ENCODE measurements at regions not wholly inside any gene's neighbourhood (a gene's known extent, or its start where the extent isn't known, plus 50 kb on each side); places are given as distances from the start of the nearest gene placed in this dataset.

DNA sequence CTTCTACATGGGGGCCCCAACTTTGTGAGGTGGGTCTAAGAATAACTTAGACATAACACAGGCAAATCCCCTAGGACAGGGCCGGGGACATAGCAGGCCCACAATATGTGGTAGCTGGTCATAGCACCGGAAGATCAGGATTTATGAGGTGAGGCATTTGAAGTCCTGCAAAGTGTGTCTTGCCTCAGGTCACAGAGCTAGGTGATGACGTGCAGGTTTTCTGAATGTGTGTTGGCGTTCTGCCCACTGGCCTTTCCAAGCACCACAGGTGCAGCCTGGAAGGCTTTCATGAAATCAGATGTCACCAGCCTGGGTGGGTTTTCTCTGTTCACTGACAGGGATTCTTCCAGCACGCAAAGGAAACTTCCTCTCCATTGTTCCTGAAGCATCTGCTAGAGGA, 119.1 kb downstream of the LRATD1 start:
- no peak overlapping the region for H3K9ac ChIP-seq (ENCODE audit: low read length)
- no peaks in the 10 kb centered on the region for H3K27me3 ChIP-seq (replicated peaks; ENCODE audit: control insufficient read depth, insufficient read depth, low read length)
- no peak for DNase-seq (ENCODE audit: low read depth)
- peaks cover 21% of the 10 kb centered on the region for H3K4me1 ChIP-seq (ENCODE audit: control insufficient read depth, insufficient read depth, low read length)
- no peaks in the 10 kb centered on the region for H3K36me3 ChIP-seq (ENCODE audit: control insufficient read depth, insufficient read depth, low read length, severe bottlenecking)
- no peaks in the 10 kb centered on the region for H3K9me3 ChIP-seq (ENCODE audit: control insufficient read depth, low read length)
- H3K4me3 ChIP-seq (ENCODE audit: low read length) = no peak overlapping the region

DNA sequence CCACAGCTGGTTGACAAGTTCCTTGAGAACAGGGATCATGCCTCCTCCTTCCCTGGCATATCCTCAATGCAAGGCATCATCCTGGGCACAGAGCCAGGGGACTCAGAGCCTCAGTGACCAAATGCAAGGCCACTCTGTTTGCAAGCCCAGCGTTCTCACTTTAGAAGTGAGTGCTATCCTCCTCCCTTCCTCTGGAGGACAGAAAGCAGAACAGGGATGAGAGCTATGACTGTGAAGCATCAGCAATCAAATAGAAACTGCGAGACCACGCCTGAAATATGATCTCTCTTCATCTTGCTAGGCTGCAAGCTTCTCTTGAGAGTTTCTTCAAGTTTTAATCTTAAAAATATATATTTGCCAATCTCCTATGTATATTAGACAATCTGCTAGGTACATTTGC, 119.8 kb downstream of the LRATD1 start:
- Histone ChIP-seq H3K4me1 (ENCODE audit: control insufficient read depth, insufficient read depth, low read length) (peaks cover 27% of the 10 kb centered on the region), H3K9ac (ENCODE audit: low read length) (no peak overlapping the region), H3K9me3 (ENCODE audit: control insufficient read depth, low read length) (no peaks in the 10 kb centered on the region), H3K36me3 (ENCODE audit: control insufficient read depth, insufficient read depth, low read length, severe bottlenecking) (no peaks in the 10 kb centered on the region), H3K4me3 (ENCODE audit: low read length) (no peak overlapping the region), H3K27me3 (replicated peaks; ENCODE audit: control insufficient read depth, insufficient read depth, low read length) (no peaks in the 10 kb centered on the region)
- DNase-seq (ENCODE audit: low read depth) = no peak

GRCh38 chr2:14756122-14756541, 123.6 kb downstream of the LRATD1 start:
- Histone ChIP-seq H3K27me3 (replicated peaks; ENCODE audit: control insufficient read depth, insufficient read depth, low read length) (no peaks in the 10 kb centered on the region), H3K36me3 (ENCODE audit: control insufficient read depth, insufficient read depth, low read length, severe bottlenecking) (no peaks in the 10 kb centered on the region), H3K4me1 (ENCODE audit: control insufficient read depth, insufficient read depth, low read length) (peaks cover 25% of the 10 kb centered on the region), H3K9me3 (ENCODE audit: control insufficient read depth, low read length) (no peaks in the 10 kb centered on the region), H3K4me3 (ENCODE audit: low read length) (peak overlapping the region; percentile 26), H3K9ac (ENCODE audit: low read length) (peak overlapping the region; percentile 48)
- no peak for DNase-seq (ENCODE audit: low read depth)

GRCh38 chr2:14756981-14757657, 124.6 kb downstream of the LRATD1 start:
- Histone ChIP-seq H3K9me3 (ENCODE audit: control insufficient read depth, low read length) (no peaks in the 10 kb centered on the region), H3K27me3 (replicated peaks; ENCODE audit: control insufficient read depth, insufficient read depth, low read length) (no peaks in the 10 kb centered on the region), H3K4me1 (ENCODE audit: control insufficient read depth, insufficient read depth, low read length) (peaks cover 25% of the 10 kb centered on the region), H3K4me3 (ENCODE audit: low read length) (peak overlapping the region; percentile 26), H3K36me3 (ENCODE audit: control insufficient read depth, insufficient read depth, low read length, severe bottlenecking) (no peaks in the 10 kb centered on the region), H3K9ac (ENCODE audit: low read length) (no peak overlapping the region)
- DNase-seq (ENCODE audit: low read depth) = peak; percentile 24

DNA sequence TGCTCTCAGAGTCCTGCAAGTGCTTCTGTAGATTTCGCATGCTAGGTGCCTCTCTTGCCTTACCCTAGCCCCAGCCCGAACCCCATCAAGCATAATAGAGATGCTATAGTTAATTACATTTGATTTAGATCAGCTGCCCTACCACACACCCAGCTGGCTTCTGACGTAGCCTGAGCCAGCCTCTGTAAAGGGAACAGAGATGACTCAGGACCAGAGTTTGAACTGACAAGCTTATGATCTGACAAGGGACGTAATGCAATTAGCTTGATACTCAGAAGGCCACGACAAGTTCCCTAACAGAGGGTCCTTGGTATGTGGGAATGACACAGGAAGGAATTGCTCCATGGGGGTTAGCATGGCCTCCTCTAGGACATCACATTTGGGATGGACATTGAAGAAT, 126.6 kb downstream of the LRATD1 start:
- Histone ChIP-seq H3K9me3 (ENCODE audit: control insufficient read depth, low read length) (no peaks in the 10 kb centered on the region), H3K9ac (ENCODE audit: low read length) (no peak overlapping the region), H3K36me3 (ENCODE audit: control insufficient read depth, insufficient read depth, low read length, severe bottlenecking) (no peaks in the 10 kb centered on the region), H3K27me3 (replicated peaks; ENCODE audit: control insufficient read depth, insufficient read depth, low read length) (no peaks in the 10 kb centered on the region), H3K4me1 (ENCODE audit: control insufficient read depth, insufficient read depth, low read length) (peaks cover 25% of the 10 kb centered on the region), H3K4me3 (ENCODE audit: low read length) (no peak overlapping the region)
- DNase-seq (ENCODE audit: low read depth) = no peak

DNA sequence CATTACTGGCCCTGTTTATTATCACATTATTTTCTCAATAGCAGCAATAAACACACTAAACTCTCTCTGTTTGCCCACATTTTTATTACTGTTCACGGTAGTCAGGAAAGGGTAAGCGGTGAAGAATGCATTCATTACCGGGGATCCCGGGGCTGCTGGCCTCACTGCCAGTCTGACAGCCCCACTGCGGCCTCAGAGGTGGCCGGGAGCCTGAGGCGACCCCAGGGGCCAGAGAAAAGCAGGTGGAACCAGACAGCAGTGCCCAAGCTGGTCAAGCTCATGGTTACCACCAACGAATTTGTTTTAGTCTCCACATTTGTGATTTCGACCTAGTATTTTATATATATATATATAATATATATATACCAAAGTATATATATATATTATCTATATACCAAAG, 127.7 kb downstream of the LRATD1 start:
- DNase-seq (ENCODE audit: low read depth) = no peak
- Histone ChIP-seq H3K9me3 (ENCODE audit: control insufficient read depth, low read length) (no peaks in the 10 kb centered on the region), H3K9ac (ENCODE audit: low read length) (no peak overlapping the region), H3K4me1 (ENCODE audit: control insufficient read depth, insufficient read depth, low read length) (peaks cover 25% of the 10 kb centered on the region), H3K4me3 (ENCODE audit: low read length) (no peak overlapping the region), H3K36me3 (ENCODE audit: control insufficient read depth, insufficient read depth, low read length, severe bottlenecking) (no peaks in the 10 kb centered on the region), H3K27me3 (replicated peaks; ENCODE audit: control insufficient read depth, insufficient read depth, low read length) (no peaks in the 10 kb centered on the region)

DNA sequence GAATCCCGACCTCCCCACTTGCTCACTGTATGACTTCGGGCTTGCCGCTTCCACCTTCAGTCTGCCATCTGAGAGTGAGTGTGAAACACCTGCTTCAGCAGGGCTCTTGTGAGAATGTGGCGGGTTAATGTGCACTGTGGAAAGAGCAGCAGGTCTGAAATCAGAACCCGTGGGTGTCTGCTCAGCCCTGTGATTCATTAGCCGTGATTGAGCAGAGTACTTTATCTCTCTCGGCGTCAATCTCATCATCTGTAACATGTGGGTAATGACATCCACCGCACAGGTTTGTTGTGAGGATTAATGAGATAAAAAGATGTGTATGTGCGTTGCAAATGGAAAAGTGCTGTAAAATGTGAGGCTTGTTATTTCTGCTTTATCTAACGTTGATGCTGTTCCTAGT, 128.6 kb downstream of the LRATD1 start:
- no peak overlapping the region for H3K9ac ChIP-seq (ENCODE audit: low read length)
- no peaks in the 10 kb centered on the region for H3K36me3 ChIP-seq (ENCODE audit: control insufficient read depth, insufficient read depth, low read length, severe bottlenecking)
- no peak overlapping the region for H3K4me3 ChIP-seq (ENCODE audit: low read length)
- H3K27me3 ChIP-seq (replicated peaks; ENCODE audit: control insufficient read depth, insufficient read depth, low read length) = no peaks in the 10 kb centered on the region
- H3K4me1 ChIP-seq (ENCODE audit: control insufficient read depth, insufficient read depth, low read length) = peaks cover 18% of the 10 kb centered on the region
- H3K9me3 ChIP-seq (ENCODE audit: control insufficient read depth, low read length) = no peaks in the 10 kb centered on the region
- DNase-seq (ENCODE audit: low read depth) = no peak

- peaks cover 11% of the 10 kb centered on the region for H3K4me1 ChIP-seq (ENCODE audit: control insufficient read depth, insufficient read depth, low read length)
- H3K27me3 ChIP-seq (replicated peaks; ENCODE audit: control insufficient read depth, insufficient read depth, low read length) = no peaks in the 10 kb centered on the region
- H3K9me3 ChIP-seq (ENCODE audit: control insufficient read depth, low read length) = no peaks in the 10 kb centered on the region
- DNase-seq (ENCODE audit: low read depth) = no peak
- H3K4me3 ChIP-seq (ENCODE audit: low read length) = no peak overlapping the region
- H3K9ac ChIP-seq (ENCODE audit: low read length) = no peak overlapping the region
- H3K36me3 ChIP-seq (ENCODE audit: control insufficient read depth, insufficient read depth, low read length, severe bottlenecking) = no peaks in the 10 kb centered on the region
These were observed 141.2 kb downstream of the LRATD1 start for GRCh38 chr2:14773696-14774095.

- Histone ChIP-seq H3K36me3 (ENCODE audit: control insufficient read depth, insufficient read depth, low read length, severe bottlenecking) (no peaks in the 10 kb centered on the region), H3K9ac (ENCODE audit: low read length) (no peak overlapping the region), H3K9me3 (ENCODE audit: control insufficient read depth, low read length) (no peaks in the 10 kb centered on the region), H3K27me3 (replicated peaks; ENCODE audit: control insufficient read depth, insufficient read depth, low read length) (no peaks in the 10 kb centered on the region), H3K4me3 (ENCODE audit: low read length) (no peak overlapping the region), H3K4me1 (ENCODE audit: control insufficient read depth, insufficient read depth, low read length) (peaks cover 12% of the 10 kb centered on the region)
- no peak for DNase-seq (ENCODE audit: low read depth)
These were observed 142.0 kb downstream of the LRATD1 start for GRCh38 chr2:14774436-14774968.

- H3K27me3 ChIP-seq (replicated peaks; ENCODE audit: control insufficient read depth, insufficient read depth, low read length) = no peaks in the 10 kb centered on the region
- H3K9me3 ChIP-seq (ENCODE audit: control insufficient read depth, low read length) = no peaks in the 10 kb centered on the region
- no peak overlapping the region for H3K9ac ChIP-seq (ENCODE audit: low read length)
- peaks cover 12% of the 10 kb centered on the region for H3K4me1 ChIP-seq (ENCODE audit: control insufficient read depth, insufficient read depth, low read length)
- no peaks in the 10 kb centered on the region for H3K36me3 ChIP-seq (ENCODE audit: control insufficient read depth, insufficient read depth, low read length, severe bottlenecking)
- DNase-seq (ENCODE audit: low read depth) = no peak
- H3K4me3 ChIP-seq (ENCODE audit: low read length) = no peak overlapping the region
These were observed 143.7 kb downstream of the LRATD1 start for GRCh38 chr2:14776216-14776615.

DNA sequence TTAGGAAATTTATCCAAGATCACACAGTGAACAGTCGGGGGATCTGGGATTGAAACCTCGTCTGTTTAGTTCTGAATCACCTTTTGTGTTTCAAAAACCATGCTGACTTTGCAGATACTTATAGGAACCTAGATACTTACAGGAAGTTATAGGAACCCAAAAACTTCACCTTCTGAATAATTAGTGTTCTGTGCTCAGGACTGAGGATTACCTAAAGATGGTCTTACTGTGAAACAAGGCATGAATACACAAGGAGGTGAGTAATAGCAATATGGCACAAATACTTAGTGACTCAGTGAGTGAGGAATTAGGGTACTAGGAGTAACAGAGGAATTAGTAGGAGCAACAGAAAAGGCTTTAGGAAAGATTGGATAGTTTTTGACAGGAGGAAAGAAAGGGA, 145.5 kb downstream of the LRATD1 start:
- no peak overlapping the region for H3K4me3 ChIP-seq (ENCODE audit: low read length)
- no peak overlapping the region for H3K9ac ChIP-seq (ENCODE audit: low read length)
- DNase-seq (ENCODE audit: low read depth) = no peak
- no peaks in the 10 kb centered on the region for H3K36me3 ChIP-seq (ENCODE audit: control insufficient read depth, insufficient read depth, low read length, severe bottlenecking)
- H3K4me1 ChIP-seq (ENCODE audit: control insufficient read depth, insufficient read depth, low read length) = peaks cover 12% of the 10 kb centered on the region
- no peaks in the 10 kb centered on the region for H3K9me3 ChIP-seq (ENCODE audit: control insufficient read depth, low read length)
- no peaks in the 10 kb centered on the region for H3K27me3 ChIP-seq (replicated peaks; ENCODE audit: control insufficient read depth, insufficient read depth, low read length)

DNA sequence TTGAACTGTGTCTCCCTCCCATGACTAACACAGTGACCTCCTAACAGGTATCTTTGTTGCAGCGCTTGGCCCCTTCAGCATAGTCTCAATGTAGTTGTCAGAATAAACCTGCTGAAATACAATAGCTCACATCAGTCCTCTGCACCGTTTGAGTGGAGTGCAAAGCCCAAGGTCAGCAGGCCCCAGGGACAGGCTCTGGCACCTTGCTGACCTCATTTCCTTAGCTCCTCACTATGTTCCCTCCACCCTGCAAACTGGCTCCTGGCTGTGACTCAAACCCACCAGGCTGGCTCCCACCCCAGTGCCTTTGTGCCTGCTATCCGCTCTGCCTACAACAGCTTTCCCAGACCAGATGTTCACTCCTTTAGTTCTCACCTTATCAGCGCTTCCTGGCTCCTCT, 146.7 kb downstream of the LRATD1 start:
- no peak for DNase-seq (ENCODE audit: low read depth)
- Histone ChIP-seq H3K36me3 (ENCODE audit: control insufficient read depth, insufficient read depth, low read length, severe bottlenecking) (no peaks in the 10 kb centered on the region), H3K4me3 (ENCODE audit: low read length) (no peak overlapping the region), H3K9ac (ENCODE audit: low read length) (no peak overlapping the region), H3K27me3 (replicated peaks; ENCODE audit: control insufficient read depth, insufficient read depth, low read length) (no peaks in the 10 kb centered on the region), H3K4me1 (ENCODE audit: control insufficient read depth, insufficient read depth, low read length) (peaks cover 12% of the 10 kb centered on the region), H3K9me3 (ENCODE audit: control insufficient read depth, low read length) (no peaks in the 10 kb centered on the region)

Measured in adipocyte (in vitro differentiated cells).